Stimulated activated CD4-positive, alpha-beta T cell treated with anti-CD3 and anti-CD28 coated beads, Interleukin-12 subunit alpha, Interleukin-12 subunit beta, amount 100 ng/mL, for 4 hours (primary cell): ENCODE measurements at regions not wholly inside any gene's neighbourhood (a gene's known extent, or its start where the extent isn't known, plus 50 kb on each side); places are given as distances from the start of the nearest gene placed in this dataset.

Source experiments
- DNase-seq: peaks from one replicate; pipeline ENCODE4 v3.0.0-alpha.2; 2020

DNA sequence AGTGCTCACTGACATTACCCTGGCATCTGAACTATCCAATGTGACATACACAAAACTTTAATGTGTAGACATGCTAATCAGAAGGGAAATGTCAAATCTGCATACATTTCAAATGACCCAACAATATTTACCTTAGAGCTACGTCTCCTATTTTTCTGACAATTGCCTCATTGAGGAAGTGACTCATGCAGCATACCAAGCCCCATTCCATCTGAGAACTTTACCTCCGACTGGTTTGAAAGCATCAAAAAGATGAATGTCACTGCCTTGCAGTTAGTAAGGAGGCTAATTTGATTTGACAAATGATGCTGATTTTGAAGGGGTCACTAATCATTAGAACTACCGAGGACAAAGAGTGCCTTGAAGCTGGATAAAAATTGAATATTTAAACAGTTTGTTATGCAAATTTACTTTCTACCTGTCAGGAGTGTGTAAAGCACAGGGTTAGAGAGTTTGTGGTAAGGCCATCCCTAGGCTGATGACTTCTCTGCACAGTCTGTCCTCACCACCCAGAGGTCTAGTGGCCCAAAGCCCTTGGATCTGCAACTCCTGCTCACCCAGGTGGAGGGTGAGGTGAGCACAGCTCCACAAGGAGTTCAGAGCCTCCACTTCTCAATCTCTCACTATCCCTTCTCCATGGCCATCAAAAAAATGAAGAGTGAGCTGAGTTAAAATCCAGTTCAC is 500.3 kb upstream of the C1orf87 start:
- DNase-seq: no peak

GRCh38 chr1:60573121-60573520 is 499.6 kb upstream of the C1orf87 start:
- DNase-seq: no peak

GRCh38 chr1:60572378-60572777 is 498.8 kb upstream of the C1orf87 start:
- no peak for DNase-seq

DNA sequence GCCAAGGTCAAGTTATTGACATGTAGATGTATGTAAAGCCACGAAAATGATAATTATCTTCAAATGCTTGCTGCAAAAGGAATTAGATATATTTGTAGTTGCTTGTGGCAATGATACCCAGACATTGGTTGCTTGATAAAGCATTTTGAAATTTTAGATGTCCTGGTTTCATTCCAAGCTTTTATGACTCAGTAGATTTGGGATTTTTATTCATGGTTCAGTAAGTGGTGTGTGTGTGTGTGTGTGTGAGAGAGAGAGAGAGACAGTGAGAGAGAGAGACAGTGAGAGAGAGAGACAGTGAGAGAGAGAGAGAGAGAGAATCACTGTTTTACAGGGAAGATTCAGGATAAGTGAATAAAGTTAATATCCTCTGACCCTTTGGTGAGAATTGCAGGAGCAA is 498.2 kb upstream of the C1orf87 start:
- DNase-seq: no peak

- DNase-seq: no peak
Measured at GRCh38 chr1:60569189-60569588, 495.6 kb upstream of the C1orf87 start.

GRCh38 chr1:60567256-60567655 is 493.7 kb upstream of the C1orf87 start:
- DNase-seq: no peak

DNA sequence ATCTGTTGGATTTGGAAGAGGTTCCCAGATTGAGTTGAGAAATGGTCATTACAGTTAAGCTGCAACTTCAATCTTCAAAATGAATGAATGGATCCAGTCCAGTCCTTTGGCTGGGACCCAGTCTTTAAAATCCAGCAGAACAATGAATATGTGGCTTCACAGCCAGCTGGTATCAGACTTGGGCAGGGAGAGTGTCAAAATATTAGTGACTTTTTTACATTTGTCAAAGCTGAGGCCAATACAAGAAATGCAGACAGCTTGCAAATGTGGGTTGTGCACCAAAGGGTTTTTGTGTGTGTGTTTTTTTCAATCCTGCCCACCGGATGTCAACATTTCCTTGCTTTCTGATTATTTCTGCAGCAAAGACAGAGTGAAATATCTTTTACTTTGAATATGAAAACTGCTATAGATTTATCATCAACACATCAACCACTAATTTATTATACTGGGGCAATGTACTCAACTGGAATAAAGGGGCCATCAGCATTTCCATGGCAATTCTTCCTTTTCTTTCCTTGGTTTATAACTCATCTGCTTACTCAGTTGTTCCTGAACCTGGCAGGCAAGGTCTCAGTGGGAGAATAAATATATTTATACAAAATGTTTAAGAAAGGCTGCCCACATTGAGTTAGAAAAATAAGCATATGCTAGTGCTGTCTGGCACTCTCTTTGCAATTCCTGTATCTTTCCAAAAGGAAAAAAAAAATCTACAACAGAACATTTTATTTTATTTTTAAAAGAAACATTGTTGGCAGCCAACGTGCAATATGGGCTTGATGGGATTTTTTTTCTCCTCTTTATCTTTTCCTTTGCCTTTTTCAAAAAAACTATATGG is 491.6 kb upstream of the C1orf87 start:
- DNase-seq: no peak

- no peak for DNase-seq
Measured at GRCh38 chr1:60563777-60564535, 490.4 kb upstream of the C1orf87 start.

- DNase-seq: no peak
Measured at GRCh38 chr1:60562740-60563139, 489.2 kb upstream of the C1orf87 start.

GRCh38 chr1:60560701-60561100 is 487.1 kb upstream of the C1orf87 start:
- DNase-seq: no peak

- DNase-seq: no peak
Measured at GRCh38 chr1:60558236-60558635, 484.7 kb upstream of the C1orf87 start.

- no peak for DNase-seq
Measured at GRCh38 chr1:60553730-60554129, 480.2 kb upstream of the C1orf87 start.

DNA sequence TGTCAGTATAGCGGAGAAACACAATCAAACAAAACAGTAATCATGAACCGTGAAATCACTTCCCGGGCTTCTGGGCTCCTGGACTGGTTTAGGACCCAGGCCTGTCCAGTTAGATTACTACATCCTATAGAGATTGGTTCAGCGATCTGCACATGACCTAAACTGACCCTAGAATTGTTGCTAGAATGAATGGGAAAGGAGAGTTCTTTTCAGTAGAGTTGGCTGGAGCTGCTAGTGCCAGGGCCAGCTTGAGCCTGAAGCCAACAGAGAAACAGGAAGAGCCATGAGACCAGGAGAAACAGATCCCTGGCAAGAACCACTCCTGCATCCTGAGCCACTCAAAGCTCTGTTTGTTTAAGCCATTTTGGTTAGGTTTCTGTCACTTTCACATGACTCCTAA is 474.3 kb upstream of the C1orf87 start:
- no peak for DNase-seq

- no peak for DNase-seq
Measured at GRCh38 chr1:60541831-60542532, 468.4 kb upstream of the C1orf87 start.

DNA sequence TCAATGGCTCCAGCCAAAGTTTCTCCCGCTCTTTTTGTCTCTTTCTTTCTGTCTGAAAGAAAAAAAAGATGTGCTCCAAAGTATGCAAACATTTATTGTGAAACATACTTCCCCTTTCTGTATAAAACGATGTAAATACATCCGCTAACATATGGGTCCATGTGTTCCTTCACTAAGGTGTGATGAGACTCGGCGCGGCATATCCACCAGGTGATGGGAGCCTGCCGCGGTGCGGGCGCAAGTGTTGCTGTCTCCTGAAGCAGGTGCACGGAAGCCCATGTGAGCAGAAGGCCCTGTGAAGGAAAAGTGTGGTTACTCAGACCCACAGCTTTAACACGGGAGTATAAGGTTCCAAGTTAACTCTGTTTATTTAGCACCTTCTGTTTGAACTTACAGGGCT is 466.6 kb upstream of the C1orf87 start:
- no peak for DNase-seq

DNA sequence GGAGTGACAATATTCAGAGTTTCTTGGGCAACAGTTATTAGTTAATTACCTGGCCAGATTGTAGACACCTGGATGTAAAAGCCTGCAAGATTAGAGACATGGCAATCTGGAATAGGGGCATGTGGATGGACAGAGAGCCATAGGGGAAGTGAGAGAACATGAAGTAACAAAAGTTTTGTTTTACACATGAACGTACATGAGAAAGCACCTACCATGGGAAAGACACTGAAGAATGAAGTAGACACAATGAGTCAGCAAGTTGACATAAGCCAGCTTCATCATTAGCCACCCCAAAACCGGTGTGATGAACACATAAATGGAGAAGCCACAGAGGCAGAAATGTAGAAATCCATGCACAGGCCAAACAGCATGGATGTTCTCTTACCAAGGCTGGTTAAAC is 462.1 kb upstream of the C1orf87 start:
- no peak for DNase-seq

GRCh38 chr1:60527567-60527966 is 454.0 kb upstream of the C1orf87 start:
- DNase-seq: no peak

DNA sequence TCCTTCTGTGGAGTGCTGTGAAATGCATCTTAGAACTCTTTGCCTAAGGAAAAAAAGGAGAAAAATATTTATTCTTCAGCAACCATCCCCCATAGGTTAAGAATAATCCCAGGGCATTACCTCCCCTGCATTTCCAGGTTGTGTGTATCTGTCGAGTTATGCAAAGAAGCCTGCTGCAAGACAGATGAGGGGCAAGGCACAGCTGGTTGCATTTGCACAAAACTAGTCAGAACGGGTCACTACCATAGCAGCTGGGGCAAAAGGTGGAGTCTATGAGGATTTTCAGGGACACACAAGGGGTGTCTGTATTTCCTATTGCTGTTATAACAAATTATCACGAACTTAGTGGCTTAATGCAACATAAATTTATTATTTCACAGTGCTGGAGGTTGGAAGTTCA is 443.4 kb upstream of the C1orf87 start:
- DNase-seq: no peak

DNA sequence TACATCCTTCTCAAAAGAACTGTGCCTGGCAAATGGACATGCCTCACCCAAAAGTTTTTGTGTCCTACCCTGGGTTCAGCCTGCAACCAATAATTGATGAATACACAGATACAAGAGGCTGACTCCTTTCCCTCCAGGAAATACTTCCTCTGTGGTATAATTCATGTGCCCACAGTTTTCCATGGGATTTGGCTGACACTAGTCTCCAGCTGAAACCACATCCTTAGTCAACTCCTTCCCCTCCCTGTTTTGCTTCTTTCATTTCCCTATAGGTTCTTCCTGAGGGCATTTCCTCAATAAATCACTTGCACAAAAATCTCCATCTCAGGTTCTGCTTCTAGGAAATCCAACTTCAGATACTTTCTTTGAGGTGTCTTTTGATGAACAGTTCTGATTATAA is 436.6 kb upstream of the C1orf87 start:
- no peak for DNase-seq

GRCh38 chr1:60504206-60504840 is 430.8 kb upstream of the C1orf87 start:
- no peak for DNase-seq

DNA sequence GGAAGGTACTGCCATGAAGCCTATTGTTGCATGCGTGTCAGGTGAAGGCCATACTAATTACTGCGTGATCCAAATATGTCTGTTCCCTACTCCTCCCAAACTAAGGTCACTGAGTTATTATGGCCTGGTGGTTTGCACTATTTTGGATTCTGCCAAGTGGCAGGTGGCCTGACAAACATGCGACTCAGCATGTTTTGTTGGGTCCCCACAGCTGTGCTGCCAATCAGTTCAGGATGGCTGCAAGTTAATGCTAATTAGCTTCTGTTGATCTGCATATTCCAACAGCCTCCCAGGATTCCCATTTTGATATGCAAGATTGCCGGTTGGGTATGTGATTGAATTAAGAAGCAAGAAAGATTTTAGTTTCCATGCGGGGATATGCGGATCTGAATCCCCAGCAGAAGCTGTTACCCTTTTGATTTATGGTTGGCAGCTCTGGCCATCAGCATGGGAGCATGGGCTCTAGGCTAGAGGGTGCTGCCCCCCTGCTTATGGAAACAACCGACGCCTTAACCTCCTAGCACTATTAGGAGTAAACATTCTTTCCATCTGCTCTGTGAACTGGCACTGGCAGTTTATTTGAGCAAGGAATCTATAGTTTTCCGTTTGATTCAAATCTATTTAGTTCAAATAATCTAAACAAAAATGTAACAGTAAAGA is 429.8 kb upstream of the C1orf87 start:
- no peak for DNase-seq

GRCh38 chr1:60502506-60502905 is 428.9 kb upstream of the C1orf87 start:
- no peak for DNase-seq
